Right forelimb (tissue), 1 donor: ENCODE measurements at regions not wholly inside any gene's neighbourhood (a gene's known extent, or its start where the extent isn't known, plus 50 kb on each side); places are given as distances from the start of the nearest gene placed in this dataset.
A peak's percentile ranks its signal among the peaks of the same experiment; 100 is the strongest.
"Not testable (repeated sequence)": the region's sequence is repeated elsewhere in the genome, so short reads cannot be mapped to it uniquely, and the experiment has no call there.

ENCODE experiments used
- DNase-seq: peaks from one replicate; pipeline ENCODE4 v3.0.0-alpha.2; 2018

- DNase-seq = not testable (repeated sequence)
Measured at GRCh38 chr1:228796945-228797344, 61.7 kb downstream of the RHOU start.

- DNase-seq = no peak
Measured at GRCh38 chr1:228798035-228798434, 62.8 kb downstream of the RHOU start.

GRCh38 chr1:228798548-228798947 is 63.3 kb downstream of the RHOU start:
- DNase-seq = no peak

- no peak for DNase-seq
Measured at GRCh38 chr1:228799924-228800323, 64.6 kb downstream of the RHOU start.

- no peak for DNase-seq
Measured at GRCh38 chr1:228801068-228801467, 65.8 kb downstream of the RHOU start.

- no peak for DNase-seq
Measured at GRCh38 chr1:228802386-228803220, 67.3 kb downstream of the RHOU start.

- no peak for DNase-seq
Measured at GRCh38 chr1:228803421-228803820, 68.1 kb downstream of the RHOU start.

- no peak for DNase-seq
Measured at GRCh38 chr1:228804173-228804572, 68.9 kb downstream of the RHOU start.

- no peak for DNase-seq
Measured at GRCh38 chr1:228804640-228805413, 69.5 kb downstream of the RHOU start.

GRCh38 chr1:228807904-228808605 is 72.8 kb downstream of the RHOU start:
- no peak for DNase-seq

GRCh38 chr1:228809621-228810394 is 74.5 kb downstream of the RHOU start:
- no peak for DNase-seq

- DNase-seq = no peak
Measured at GRCh38 chr1:228810395-228810758, 75.1 kb downstream of the RHOU start.

- DNase-seq = no peak
Measured at GRCh38 chr1:228810878-228811711, 75.8 kb downstream of the RHOU start.

- DNase-seq = no peak
Measured at GRCh38 chr1:228811712-228812305, 76.5 kb downstream of the RHOU start.

- DNase-seq = no peak
Measured at GRCh38 chr1:228812961-228813360, 77.7 kb downstream of the RHOU start.

GRCh38 chr1:228814176-228814575 is 78.9 kb downstream of the RHOU start:
- DNase-seq = no peak

GRCh38 chr1:228818296-228818695 is 83.0 kb downstream of the RHOU start:
- peak; percentile 18 for DNase-seq

GRCh38 chr1:228818928-228819630 is 83.8 kb downstream of the RHOU start:
- DNase-seq = no peak

- DNase-seq = no peak
Measured at GRCh38 chr1:228821252-228821651, 86.0 kb downstream of the RHOU start.

- DNase-seq = no peak
Measured at GRCh38 chr1:228823200-228823599, 87.9 kb downstream of the RHOU start.

- DNase-seq = no peak
Measured at GRCh38 chr1:228824366-228824765, 89.1 kb downstream of the RHOU start.
